ENCODE measurements at regions not wholly inside any gene's neighbourhood (a gene's known extent, or its start where the extent isn't known, plus 50 kb on each side); places are given as distances from the start of the nearest gene placed in this dataset.

- TF ChIP-seq CTCF (conservative IDR thresholded peaks at IDR 0.05; ENCODE audit: low read depth, low read length) (no peak), ELK1 (IDR thresholded peaks at IDR 0.05; ENCODE audit: borderline replicate concordance, low read depth, low read length) (no peak), CEBPB (IDR thresholded peaks at IDR 0.05; ENCODE audit: low read depth, low read length) (no peak), CHD1 (IDR thresholded peaks at IDR 0.05; ENCODE audit: low read depth, low read length) (no peak), RCOR1 (IDR thresholded peaks at IDR 0.05; ENCODE audit: insufficient replicate concordance, low read length) (no peak), SMC3 (IDR thresholded peaks at IDR 0.05; ENCODE audit: low read depth, low read length) (no peak), USF2 (IDR thresholded peaks at IDR 0.05; ENCODE audit: low read depth, low read length) (no peak), POLR2A (IDR thresholded peaks at IDR 0.05; ENCODE audit: low read depth, low read length) (no peak), MXI1 (IDR thresholded peaks at IDR 0.05; ENCODE audit: borderline replicate concordance, low read depth, low read length) (no peak)
Measured at GRCh38 chr9:31996331-31996730, 388.1 kb upstream of the ACO1 start.
